ENCODE measurements at regions not wholly inside any gene's neighbourhood (a gene's known extent, or its start where the extent isn't known, plus 50 kb on each side); places are given as distances from the start of the nearest gene placed in this dataset.
"Not testable (repeated sequence)": the region's sequence is repeated elsewhere in the genome, so short reads cannot be mapped to it uniquely, and the experiment has no call there.

GRCh38 chr2:241965931-241966412, 96.4 kb downstream of the RTP5 start:
- H3K27me3 ChIP-seq (ENCODE audit: control insufficient read depth, insufficient read depth, low read length) = peaks cover 4% of the 10 kb centered on the region

GRCh38 chr2:241966647-241967466, 97.3 kb downstream of the RTP5 start:
- H3K36me3 ChIP-seq (ENCODE audit: insufficient read depth, low read length) = no peaks in the 10 kb centered on the region
- peak overlapping the region; percentile 66 for H3K4me3 ChIP-seq (ENCODE audit: low read length)
- H3K9ac ChIP-seq (ENCODE audit: low read depth, low read length) = peak overlapping the region; percentile 10
- H3K27me3 ChIP-seq (ENCODE audit: control insufficient read depth, insufficient read depth, low read length) = peaks cover 8% of the 10 kb centered on the region
- H3K4me2 ChIP-seq (ENCODE audit: low read length) = peak overlapping the region; percentile 85
- H3K4me1 ChIP-seq (ENCODE audit: control insufficient read depth, insufficient read depth, low read length) = peaks cover 20% of the 10 kb centered on the region
- H3K9me3 ChIP-seq (replicated peaks; ENCODE audit: low read length) = no peaks in the 10 kb centered on the region

More at GRCh38 chr2:241965931-241966412, 96.4 kb downstream of the RTP5 start:
- Histone ChIP-seq H3K4me3 (ENCODE audit: low read length) (peak overlapping the region; percentile 66), H3K9me3 (replicated peaks; ENCODE audit: low read length) (no peaks in the 10 kb centered on the region), H3K4me1 (ENCODE audit: control insufficient read depth, insufficient read depth, low read length) (peaks cover 20% of the 10 kb centered on the region), H3K36me3 (ENCODE audit: insufficient read depth, low read length) (no peaks in the 10 kb centered on the region), H3K4me2 (ENCODE audit: low read length) (peak overlapping the region; percentile 85), H3K9ac (ENCODE audit: low read depth, low read length) (peak overlapping the region; percentile 40)

GRCh38 chr2:241967467-241968144, 98.1 kb downstream of the RTP5 start:
- Histone ChIP-seq H3K9ac (ENCODE audit: low read depth, low read length) (no peak overlapping the region), H3K4me3 (ENCODE audit: low read length) (no peak overlapping the region), H3K36me3 (ENCODE audit: insufficient read depth, low read length) (no peaks in the 10 kb centered on the region), H3K4me1 (ENCODE audit: control insufficient read depth, insufficient read depth, low read length) (peaks cover 20% of the 10 kb centered on the region), H3K27me3 (ENCODE audit: control insufficient read depth, insufficient read depth, low read length) (peaks cover 4% of the 10 kb centered on the region), H3K4me2 (ENCODE audit: low read length) (no peak overlapping the region), H3K9me3 (replicated peaks; ENCODE audit: low read length) (no peaks in the 10 kb centered on the region)

- no peaks in the 10 kb centered on the region for H3K36me3 ChIP-seq (ENCODE audit: insufficient read depth, low read length)
- no peaks in the 10 kb centered on the region for H3K9me3 ChIP-seq (replicated peaks; ENCODE audit: low read length)
- no peak overlapping the region for H3K9ac ChIP-seq (ENCODE audit: low read depth, low read length)
- H3K4me2 ChIP-seq (ENCODE audit: low read length) = no peak overlapping the region
- H3K27me3 ChIP-seq (ENCODE audit: control insufficient read depth, insufficient read depth, low read length) = peaks cover 4% of the 10 kb centered on the region
- H3K4me1 ChIP-seq (ENCODE audit: control insufficient read depth, insufficient read depth, low read length) = peaks cover 20% of the 10 kb centered on the region
- H3K4me3 ChIP-seq (ENCODE audit: low read length) = no peak overlapping the region
Measured at GRCh38 chr2:241968417-241968816, 98.9 kb downstream of the RTP5 start.

GRCh38 chr2:241969182-241969581, 99.7 kb downstream of the RTP5 start:
- H3K27me3 ChIP-seq (ENCODE audit: control insufficient read depth, insufficient read depth, low read length); H3K4me2 ChIP-seq (ENCODE audit: low read length); H3K36me3 ChIP-seq (ENCODE audit: insufficient read depth, low read length); H3K9ac ChIP-seq (ENCODE audit: low read depth, low read length); H3K9me3 ChIP-seq (replicated peaks; ENCODE audit: low read length); H3K4me3 ChIP-seq (ENCODE audit: low read length): not testable (repeated sequence)
- peaks cover 20% of the 10 kb centered on the region for H3K4me1 ChIP-seq (ENCODE audit: control insufficient read depth, insufficient read depth, low read length)

GRCh38 chr2:241970716-241971115, 101.2 kb downstream of the RTP5 start:
- H3K9me3 ChIP-seq (replicated peaks; ENCODE audit: low read length) = no peaks in the 10 kb centered on the region

GRCh38 chr2:241974096-241974495, 104.6 kb downstream of the RTP5 start:
- peaks cover 4% of the 10 kb centered on the region for H3K27me3 ChIP-seq (ENCODE audit: control insufficient read depth, insufficient read depth, low read length)
- H3K4me3 ChIP-seq (ENCODE audit: low read length) = no peak overlapping the region
- no peak overlapping the region for H3K9ac ChIP-seq (ENCODE audit: low read depth, low read length)
- no peaks in the 10 kb centered on the region for H3K4me1 ChIP-seq (ENCODE audit: control insufficient read depth, insufficient read depth, low read length)
- no peak overlapping the region for H3K4me2 ChIP-seq (ENCODE audit: low read length)
- no peaks in the 10 kb centered on the region for H3K36me3 ChIP-seq (ENCODE audit: insufficient read depth, low read length)
- H3K9me3 ChIP-seq (replicated peaks; ENCODE audit: low read length) = no peaks in the 10 kb centered on the region

More at GRCh38 chr2:241970716-241971115, 101.2 kb downstream of the RTP5 start:
- no peak overlapping the region for H3K9ac ChIP-seq (ENCODE audit: low read depth, low read length)
- peaks cover 4% of the 10 kb centered on the region for H3K27me3 ChIP-seq (ENCODE audit: control insufficient read depth, insufficient read depth, low read length)
- peaks cover 13% of the 10 kb centered on the region for H3K4me1 ChIP-seq (ENCODE audit: control insufficient read depth, insufficient read depth, low read length)
- no peaks in the 10 kb centered on the region for H3K36me3 ChIP-seq (ENCODE audit: insufficient read depth, low read length)
- H3K4me3 ChIP-seq (ENCODE audit: low read length) = no peak overlapping the region
- no peak overlapping the region for H3K4me2 ChIP-seq (ENCODE audit: low read length)

GRCh38 chr2:241974851-241975592, 105.5 kb downstream of the RTP5 start:
- Histone ChIP-seq H3K4me2 (ENCODE audit: low read length) (no peak overlapping the region), H3K36me3 (ENCODE audit: insufficient read depth, low read length) (no peaks in the 10 kb centered on the region)

GRCh38 chr2:241975593-241976284, 106.2 kb downstream of the RTP5 start:
- Histone ChIP-seq H3K4me1 (ENCODE audit: control insufficient read depth, insufficient read depth, low read length) (no peaks in the 10 kb centered on the region), H3K9me3 (replicated peaks; ENCODE audit: low read length) (no peaks in the 10 kb centered on the region), H3K4me3 (ENCODE audit: low read length) (no peak overlapping the region), H3K4me2 (ENCODE audit: low read length) (no peak overlapping the region), H3K36me3 (ENCODE audit: insufficient read depth, low read length) (no peaks in the 10 kb centered on the region), H3K27me3 (ENCODE audit: control insufficient read depth, insufficient read depth, low read length) (peaks cover 4% of the 10 kb centered on the region), H3K9ac (ENCODE audit: low read depth, low read length) (no peak overlapping the region)

More at GRCh38 chr2:241974851-241975592, 105.5 kb downstream of the RTP5 start:
- Histone ChIP-seq H3K9ac (ENCODE audit: low read depth, low read length) (no peak overlapping the region), H3K9me3 (replicated peaks; ENCODE audit: low read length) (no peaks in the 10 kb centered on the region), H3K27me3 (ENCODE audit: control insufficient read depth, insufficient read depth, low read length) (peaks cover 4% of the 10 kb centered on the region), H3K4me1 (ENCODE audit: control insufficient read depth, insufficient read depth, low read length) (no peaks in the 10 kb centered on the region), H3K4me3 (ENCODE audit: low read length) (no peak overlapping the region)

- no peak overlapping the region for H3K4me2 ChIP-seq (ENCODE audit: low read length)
- H3K9ac ChIP-seq (ENCODE audit: low read depth, low read length) = no peak overlapping the region
- H3K36me3 ChIP-seq (ENCODE audit: insufficient read depth, low read length) = no peaks in the 10 kb centered on the region
- no peak overlapping the region for H3K4me3 ChIP-seq (ENCODE audit: low read length)
- no peaks in the 10 kb centered on the region for H3K4me1 ChIP-seq (ENCODE audit: control insufficient read depth, insufficient read depth, low read length)
- no peaks in the 10 kb centered on the region for H3K9me3 ChIP-seq (replicated peaks; ENCODE audit: low read length)
- peaks cover 2% of the 10 kb centered on the region for H3K27me3 ChIP-seq (ENCODE audit: control insufficient read depth, insufficient read depth, low read length)
Measured at GRCh38 chr2:241976296-241976695, 106.8 kb downstream of the RTP5 start.

Data from skeletal muscle satellite cell (primary cell).